Trophoblast cell (in vitro differentiated cells and primary cell): ENCODE measurements at regions not wholly inside any gene's neighbourhood (a gene's known extent, or its start where the extent isn't known, plus 50 kb on each side); places are given as distances from the start of the nearest gene placed in this dataset.
"Not testable (repeated sequence)": the region's sequence is repeated elsewhere in the genome, so short reads cannot be mapped to it uniquely, and the experiment has no call there.

ENCODE experiments used
- DNase-seq, 2 donors: peaks; one replicate each; pipeline ENCODE4 v3.0.0-alpha.2; 2016
- H2AFZ ChIP-seq: 2 replicates; pipeline ENCODE4 v1.6.1; 2013; ENCODE audit warnings: low read length, moderate library complexity, mild to moderate bottlenecking; ENCODE audit not compliant: insufficient read depth, poor library complexity
- H2AK5ac ChIP-seq: 2 replicates; pipeline ENCODE4 v1.6.1; 2013; ENCODE audit warnings: mild to moderate bottlenecking, low read length
- H2BK120ac ChIP-seq: 2 replicates; pipeline ENCODE4 v1.6.1; 2013; ENCODE audit warnings: low read length, mild to moderate bottlenecking, moderate library complexity; ENCODE audit not compliant: insufficient read depth, poor library complexity
- H2BK12ac ChIP-seq: 2 replicates; pipeline ENCODE4 v1.6.1; 2013; ENCODE audit warnings: mild to moderate bottlenecking, low read length, moderate library complexity
- H2BK5ac ChIP-seq: 2 replicates; pipeline ENCODE4 v1.6.1; 2013; ENCODE audit warnings: low read length, low read depth, moderate library complexity, mild to moderate bottlenecking; ENCODE audit not compliant: poor library complexity
- H3K14ac ChIP-seq: 2 replicates; pipeline ENCODE4 v1.6.1; 2013; ENCODE audit warnings: mild to moderate bottlenecking, low read length
- H3K18ac ChIP-seq: 2 replicates; pipeline ENCODE4 v1.6.1; 2013; ENCODE audit warnings: mild to moderate bottlenecking, low read length
- H3K23ac ChIP-seq: 2 replicates; pipeline ENCODE4 v1.6.1; 2013; ENCODE audit warnings: low read length
- H3K27ac ChIP-seq: 2 replicates; pipeline ENCODE4 v1.5.1; 2013; ENCODE audit warnings: low read depth, mild to moderate bottlenecking, inconsistent platforms, low read length, moderate library complexity
- H3K27me3 ChIP-seq: 2 replicates; pipeline ENCODE4 v1.6.1; 2013; ENCODE audit warnings: inconsistent platforms, mild to moderate bottlenecking, low read length, moderate library complexity; ENCODE audit not compliant: insufficient read depth
- H3K36me3 ChIP-seq, 2 experiments: 1 replicate in 1 of 2; 2 replicates in 1 of 2; pipeline ENCODE4 v1.6.1; 2013; ENCODE audit warnings: low read length in 2 of 2, mild to moderate bottlenecking in 2 of 2, moderate library complexity in 1 of 2; ENCODE audit not compliant: insufficient read depth in 2 of 2, control insufficient read depth in 1 of 2
- H3K4ac ChIP-seq: 2 replicates; pipeline ENCODE4 v1.6.1; 2013; ENCODE audit warnings: low read depth, mild to moderate bottlenecking, low read length, moderate library complexity
- H3K4me1 ChIP-seq, 2 experiments: 1 replicate in 1 of 2; 2 replicates in 1 of 2; pipeline ENCODE4 v1.6.1; 2013; ENCODE audit warnings: low read length in 2 of 2, mild to moderate bottlenecking in 2 of 2, moderate library complexity in 1 of 2; ENCODE audit not compliant: insufficient read depth in 2 of 2, control insufficient read depth in 1 of 2
- H3K4me2 ChIP-seq: 2 replicates; pipeline ENCODE4 v1.6.1; 2013; ENCODE audit warnings: inconsistent platforms, mild to moderate bottlenecking, low read length, moderate library complexity
- H3K4me3 ChIP-seq: 2 replicates; pipeline ENCODE4 v1.5.1; 2013; ENCODE audit warnings: mild to moderate bottlenecking, low read depth, low read length, inconsistent platforms
- H3K79me1 ChIP-seq: one replicate; pipeline ENCODE4 v1.6.1; 2013; ENCODE audit warnings: low read length
- H3K79me2 ChIP-seq: 2 replicates; pipeline ENCODE4 v1.6.1; 2013; ENCODE audit warnings: low read length, mild to moderate bottlenecking; ENCODE audit not compliant: control insufficient read depth, insufficient read depth, poor library complexity
- H3K9ac ChIP-seq: 2 replicates; pipeline ENCODE4 v1.6.1; 2013; ENCODE audit warnings: mild to moderate bottlenecking, low read length
- H3K9me3 ChIP-seq: 2 replicates; pipeline ENCODE4 v1.6.1; 2013; ENCODE audit warnings: low read depth, mild to moderate bottlenecking, control low read depth, inconsistent platforms, low read length; ENCODE audit not compliant: insufficient read depth
- H4K12ac ChIP-seq: 2 replicates; pipeline ENCODE4 v1.6.1; 2013; ENCODE audit warnings: low read depth, mild to moderate bottlenecking, low read length, moderate library complexity
- H4K8ac ChIP-seq: 2 replicates; pipeline ENCODE4 v1.6.1; 2013; ENCODE audit warnings: low read depth, mild to moderate bottlenecking, low read length, moderate library complexity
- H4K91ac ChIP-seq: one replicate; pipeline ENCODE4 v1.6.1; 2013; ENCODE audit warnings: low read depth, mild to moderate bottlenecking, low read length, moderate library complexity
- WGBS: extraction: QIAGEN DNeasy Blood & Tissue Kit; methylation state at CpG from one replicate; pipeline ENCODE4 v1.1.7; 2013; ENCODE audit warnings: missing lambda C conversion rate; ENCODE audit not compliant: insufficient read length, insufficient coverage; ENCODE audit errors: extremely low coverage; 5-methylcytosine and 5-hydroxymethylcytosine counted together

DNA sequence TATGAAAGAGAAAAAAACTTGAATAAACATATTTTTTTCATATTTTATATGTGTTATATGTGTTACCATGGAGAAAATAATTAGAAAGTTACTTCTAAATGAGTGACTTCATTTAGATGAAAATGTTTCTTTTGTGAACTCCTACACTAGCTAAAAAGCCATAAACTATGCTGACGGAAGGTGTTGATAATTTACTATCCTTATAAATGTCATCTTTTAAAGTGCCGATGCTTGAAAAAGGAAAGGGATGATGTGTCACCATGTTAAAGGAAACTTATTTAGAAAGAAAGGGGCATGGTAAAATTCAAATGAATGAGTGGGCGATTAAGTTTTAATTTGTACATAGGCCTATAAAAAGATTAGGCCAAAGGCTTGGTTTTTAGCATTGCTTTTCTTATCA is 133.8 kb downstream of the SPRY1 start:
- no CpG with 5 or more reads among the region's 3 CpGs for WGBS
- Histone ChIP-seq H3K4me2 (no peak overlapping the region), H3K79me2 (no peaks in the 10 kb centered on the region), H2BK5ac (no peak overlapping the region), H3K27ac (no peak overlapping the region), H3K4ac (no peak overlapping the region), H3K27me3 (no peaks in the 10 kb centered on the region), H3K18ac (no peak overlapping the region), H3K9ac (no peak overlapping the region), H2BK120ac (no peak overlapping the region), H4K12ac (no peak overlapping the region), H3K9me3 (peaks cover 2% of the 10 kb centered on the region), H3K79me1 (no peaks in the 10 kb centered on the region), H3K36me3 (no peaks in the 10 kb centered on the region), H2BK12ac (no peak overlapping the region), H3K4me3 (no peak overlapping the region), H3K4me1 (no peaks in the 10 kb centered on the region), H3K14ac (no peak overlapping the region), H3K23ac (no peak overlapping the region), H2AK5ac (no peak overlapping the region), H4K8ac (no peak overlapping the region), H4K91ac (no peak overlapping the region), H2AFZ (no peak overlapping the region)
- no peak for DNase-seq

DNA sequence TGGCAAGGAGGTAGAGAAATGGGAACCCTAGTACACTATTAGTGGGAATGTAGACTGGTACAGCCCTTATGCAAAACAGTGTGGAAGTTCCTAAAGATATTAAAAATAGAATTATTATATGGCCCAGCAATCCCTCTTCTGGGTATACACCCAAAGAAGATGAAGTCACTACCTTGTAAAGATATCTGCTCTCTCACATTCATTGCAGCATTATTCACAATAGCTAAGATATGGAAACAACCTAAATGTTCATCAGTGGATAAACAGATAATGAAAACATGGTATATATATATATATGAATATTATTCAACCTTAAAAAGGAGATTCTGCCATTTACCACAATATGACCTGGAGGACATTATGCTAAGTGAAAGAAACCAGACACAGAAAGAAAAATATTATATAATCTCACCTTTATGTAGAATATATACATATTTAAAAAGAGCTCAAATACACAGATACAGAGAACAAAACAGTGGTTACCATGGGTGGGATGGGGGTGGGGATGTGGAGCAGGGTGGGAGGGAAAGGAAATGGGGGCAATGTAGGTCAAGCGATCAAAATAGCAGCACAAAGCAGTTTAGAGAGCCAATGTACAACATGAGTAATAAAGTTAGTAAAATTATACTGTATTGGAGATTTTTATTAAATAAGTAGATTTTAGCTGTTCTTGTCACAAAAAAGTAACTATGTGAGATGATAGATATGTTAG is 138.6 kb downstream of the SPRY1 start:
- no CpG with 5 or more reads among the region's 1 CpG for WGBS

DNA sequence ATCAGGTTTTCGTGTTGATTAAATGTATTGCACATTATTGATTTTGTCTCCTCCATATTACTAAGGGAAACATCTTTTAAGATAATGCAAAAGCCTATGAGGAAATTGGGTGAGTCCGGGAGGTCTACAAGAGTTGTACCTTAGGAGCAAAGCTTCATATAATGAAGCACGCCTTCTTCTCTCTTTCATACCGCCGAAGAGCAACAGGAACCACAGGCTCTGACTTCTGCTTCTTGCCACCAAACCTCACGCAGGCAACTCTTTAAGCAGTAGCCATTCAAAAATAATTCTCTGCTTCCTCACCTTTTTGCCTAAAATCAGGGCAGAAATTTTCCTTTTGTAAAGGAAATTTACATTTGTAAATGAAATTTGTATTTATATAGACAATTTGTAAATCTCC is 139.6 kb downstream of the SPRY1 start:
- no peaks in the 10 kb centered on the region for H3K27me3 ChIP-seq
- H3K4me3 ChIP-seq: no peak overlapping the region
- H2BK120ac ChIP-seq: no peak overlapping the region
- H3K79me2 ChIP-seq: no peaks in the 10 kb centered on the region
- H3K18ac ChIP-seq: no peak overlapping the region
- no peak overlapping the region for H2BK12ac ChIP-seq
- no peak overlapping the region for H4K12ac ChIP-seq
- H2AFZ ChIP-seq: no peak overlapping the region
- no peak for DNase-seq
- H3K14ac ChIP-seq: no peak overlapping the region
- no peaks in the 10 kb centered on the region for H3K4me1 ChIP-seq
- no peaks in the 10 kb centered on the region for H3K9me3 ChIP-seq
- no peak overlapping the region for H3K23ac ChIP-seq
- no peaks in the 10 kb centered on the region for H3K36me3 ChIP-seq
- H4K91ac ChIP-seq: no peak overlapping the region
- no peak overlapping the region for H3K4ac ChIP-seq
- H3K27ac ChIP-seq: no peak overlapping the region
- no peak overlapping the region for H4K8ac ChIP-seq
- H2AK5ac ChIP-seq: no peak overlapping the region
- WGBS: no CpG with 5 or more reads among the region's 6 CpGs
- H3K79me1 ChIP-seq: no peaks in the 10 kb centered on the region
- H3K9ac ChIP-seq: no peak overlapping the region
- H2BK5ac ChIP-seq: no peak overlapping the region
- no peak overlapping the region for H3K4me2 ChIP-seq

More for the DNA sequence above, 138.6 kb downstream of the SPRY1 start:
- Histone ChIP-seq H3K27ac (no peak overlapping the region), H3K4me3 (no peak overlapping the region), H2AK5ac (no peak overlapping the region), H3K36me3 (no peaks in the 10 kb centered on the region), H3K27me3 (no peaks in the 10 kb centered on the region), H3K9ac (no peak overlapping the region), H3K79me1 (no peaks in the 10 kb centered on the region), H4K8ac (no peak overlapping the region), H4K12ac (no peak overlapping the region), H3K9me3 (no peaks in the 10 kb centered on the region), H3K23ac (no peak overlapping the region), H2BK120ac (no peak overlapping the region), H2AFZ (no peak overlapping the region), H3K14ac (no peak overlapping the region), H2BK5ac (no peak overlapping the region), H2BK12ac (no peak overlapping the region), H3K18ac (no peak overlapping the region), H3K4me1 (no peaks in the 10 kb centered on the region), H4K91ac (no peak overlapping the region), H3K4me2 (no peak overlapping the region), H3K4ac (no peak overlapping the region), H3K79me2 (no peaks in the 10 kb centered on the region)
- no peak for DNase-seq

DNA sequence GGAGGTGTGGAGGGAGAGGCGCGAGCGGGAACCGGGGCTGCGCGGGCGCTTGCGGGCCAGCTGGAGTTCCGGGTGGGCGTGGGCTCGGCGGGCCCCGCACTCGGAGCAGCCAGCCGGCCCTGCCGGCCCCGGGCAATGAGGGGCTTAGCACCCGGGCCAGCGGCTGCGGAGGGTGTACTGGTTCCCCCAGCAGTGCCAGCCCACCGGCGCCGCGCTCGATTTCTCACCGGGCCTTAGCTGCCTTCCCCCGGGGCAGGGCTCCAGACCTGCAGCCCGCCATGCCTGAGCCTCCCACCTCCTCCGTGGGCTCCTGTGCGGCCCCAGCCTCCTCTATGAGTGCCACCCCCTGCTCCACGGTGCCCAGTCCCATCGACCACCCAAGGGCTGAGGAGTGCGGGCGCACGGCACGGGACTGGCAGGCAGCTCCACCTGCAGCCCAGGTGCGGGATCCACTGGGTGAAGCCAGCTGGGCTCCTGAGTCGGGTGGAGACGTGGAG is 141.4 kb downstream of the SPRY1 start:
- not testable (repeated sequence) for H3K18ac ChIP-seq, H3K23ac ChIP-seq, H3K9me3 ChIP-seq, H2AFZ ChIP-seq, H2BK5ac ChIP-seq, H3K27me3 ChIP-seq, H4K91ac ChIP-seq, H3K4me3 ChIP-seq, H3K14ac ChIP-seq, H2BK12ac ChIP-seq, H3K4me1 ChIP-seq, H3K79me1 ChIP-seq, H3K36me3 ChIP-seq, H3K9ac ChIP-seq, H2BK120ac ChIP-seq, H4K8ac ChIP-seq, H3K27ac ChIP-seq, H3K4ac ChIP-seq, H3K4me2 ChIP-seq, H3K79me2 ChIP-seq, H2AK5ac ChIP-seq, H4K12ac ChIP-seq, DNase-seq
- no CpG with 5 or more reads among the region's 39 CpGs for WGBS
